GM23338 (cell line): ENCODE measurements at regions not wholly inside any gene's neighbourhood (a gene's known extent, or its start where the extent isn't known, plus 50 kb on each side); places are given as distances from the start of the nearest gene placed in this dataset.

Source experiments
- CREB1 ChIP-seq: fragments of 250-450 bp; sonication (Bioruptor Pico); IDR thresholded peaks from 2 replicates; pipeline ENCODE4 v1.5.0; 2020; ENCODE audit warnings: low read depth, mild to moderate bottlenecking, moderate library complexity
- CTCF ChIP-seq, 2 experiments: fragments of 200-600 bp in 1 of 2; sonication (generic) in 1 of 2; conservative IDR thresholded peaks; 2 replicates each; pipeline versions ENCODE4 v1.5.1 to v1.6.1; 2016 to 2017; ENCODE audit warnings: antibody characterized with exemption in 2 of 2, low read depth in 2 of 2, mild to moderate bottlenecking in 2 of 2, moderate library complexity in 1 of 2
- EZH2 ChIP-seq: fragments of 200-600 bp; sonication (generic); IDR thresholded peaks from one replicate; pipeline ENCODE4 v1.8.0; 2017; ENCODE audit warnings: antibody characterized with exemption, mild to moderate bottlenecking, low read depth; ENCODE audit not compliant: unreplicated experiment
- EZH2phosphoT487 ChIP-seq: fragments of 200-600 bp; sonication (generic); IDR thresholded peaks from one replicate; pipeline ENCODE4 v1.8.1; 2018; ENCODE audit warnings: antibody characterized with exemption; ENCODE audit not compliant: unreplicated experiment
- JUNB ChIP-seq: IDR thresholded peaks from one replicate; pipeline ENCODE4 v1.6.1; 2016; ENCODE audit warnings: antibody characterized with exemption; ENCODE audit not compliant: unreplicated experiment
- POLR2AphosphoS5 ChIP-seq: IDR thresholded peaks from 2 replicates; pipeline ENCODE4 v1.6.1; 2016; ENCODE audit warnings: antibody characterized with exemption, low read depth
- ZNF114 ChIP-seq: fragments of 250-450 bp; sonication (Bioruptor Pico); IDR thresholded peaks from 2 replicates; pipeline ENCODE4 v1.5.0; 2020; ENCODE audit warnings: mild to moderate bottlenecking, moderate library complexity

DNA sequence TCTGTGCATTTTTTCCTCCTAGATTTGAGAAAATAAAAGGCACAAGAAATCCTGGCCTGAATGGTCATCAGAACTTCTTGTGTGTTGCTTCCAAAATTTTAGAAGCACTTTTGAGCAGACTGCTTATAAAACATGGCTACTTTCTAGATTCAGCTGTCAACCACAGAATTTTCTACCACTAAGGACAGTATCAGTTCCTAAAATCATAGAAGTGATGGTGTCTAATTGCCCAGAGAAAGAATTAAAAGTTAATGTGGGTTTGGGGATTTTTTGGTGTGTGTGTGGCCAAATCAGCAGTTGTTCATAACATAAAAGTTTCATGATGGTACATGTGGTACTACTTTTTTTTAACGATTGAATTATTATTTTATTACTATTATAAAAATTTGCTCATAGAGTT is 171.4 kb upstream of the SNX7 start:
- TF ChIP-seq CTCF (conservative IDR thresholded peaks at IDR 0.05; ENCODE audit: low read depth in 2 of 2) (no peak), JUNB (no peak), EZH2 (no peak), EZH2phosphoT487 (no peak), CREB1 (no peak), POLR2AphosphoS5 (no peak), ZNF114 (CRISPR knock-in tag) (no peak)
